Neural cell (in vitro differentiated cells): ENCODE measurements at regions not wholly inside any gene's neighbourhood (a gene's known extent, or its start where the extent isn't known, plus 50 kb on each side); places are given as distances from the start of the nearest gene placed in this dataset.

Source experiments
- H2AFZ ChIP-seq: fragments of 200-600, 300-800 bp; sonication (generic), shearing (Covaris generic); 2 replicates; pipeline ENCODE4 v1.6.0; 2014; ENCODE audit warnings: low read depth, mild to moderate bottlenecking, antibody characterized with exemption, low read length, moderate library complexity
- H3F3A ChIP-seq: fragments of 200-600 bp; shearing (Covaris generic); 2 replicates; pipeline ENCODE4 v1.6.1; 2016; ENCODE audit warnings: mild to moderate bottlenecking, moderate library complexity, mixed read lengths, antibody characterized with exemption, low read length; ENCODE audit not compliant: insufficient read depth, poor library complexity, severe bottlenecking
- H3K27ac ChIP-seq: fragments of 200-600, 300-800 bp; sonication (generic), shearing (Covaris generic); 2 replicates; pipeline ENCODE4 v1.5.1; 2014; ENCODE audit warnings: mild to moderate bottlenecking, low read length, moderate library complexity
- H3K27me3 ChIP-seq: fragments of 300-800, 200-600 bp; sonication (generic), shearing (Covaris generic); 2 replicates; pipeline ENCODE4 v1.6.0; 2014; ENCODE audit warnings: mild to moderate bottlenecking, low read depth, low read length, moderate library complexity; ENCODE audit not compliant: insufficient read depth
- H3K36me3 ChIP-seq: fragments of 300-800, 200-600 bp; sonication (generic), shearing (Covaris generic); 2 replicates; pipeline ENCODE4 v1.5.1; 2014; ENCODE audit warnings: mild to moderate bottlenecking, antibody characterized with exemption, low read length, moderate library complexity; ENCODE audit not compliant: insufficient read depth
- H3K4me2 ChIP-seq: fragments of 300-800, 200-600 bp; sonication (generic), shearing (Covaris generic); 2 replicates; pipeline ENCODE4 v1.6.0; 2014; ENCODE audit warnings: mild to moderate bottlenecking, low read length
- H3K4me3 ChIP-seq: fragments of 300-800, 200-600 bp; sonication (generic), shearing (Covaris generic); 2 replicates; pipeline ENCODE4 v1.5.1; 2014; ENCODE audit warnings: mild to moderate bottlenecking, low read length, moderate library complexity
- H3K79me2 ChIP-seq: fragments of 200-600 bp; shearing (Covaris generic); replicated peaks from 2 replicates; pipeline ENCODE4 v1.6.0; 2014; ENCODE audit warnings: mild to moderate bottlenecking, low read length, moderate library complexity; ENCODE audit not compliant: insufficient read depth
- H3K9ac ChIP-seq: fragments of 300-800, 200-600 bp; sonication (generic), shearing (Covaris generic); 2 replicates; pipeline ENCODE4 v1.6.1; 2016; ENCODE audit warnings: mild to moderate bottlenecking, low read length, mixed read lengths
- H3K9me2 ChIP-seq: fragments of 200-600 bp; shearing (Covaris generic); 2 replicates; pipeline ENCODE4 v1.6.1; 2016; ENCODE audit warnings: mild to moderate bottlenecking, low read length, mixed read lengths; ENCODE audit not compliant: insufficient read depth
- H3K9me3 ChIP-seq: fragments of 200-600, 300-800 bp; sonication (generic), shearing (Covaris generic); 2 replicates; pipeline ENCODE4 v1.6.1; 2016; ENCODE audit warnings: mild to moderate bottlenecking, mixed run types, low read length, moderate library complexity, mixed read lengths
- H4K20me1 ChIP-seq: fragments of 200-600 bp; shearing (Covaris generic); 2 replicates; pipeline ENCODE4 v1.6.1; 2016; ENCODE audit warnings: mild to moderate bottlenecking, mixed run types; ENCODE audit not compliant: insufficient read depth
- EP300 ChIP-seq: fragments of 450-650 bp; conservative IDR thresholded peaks from 2 replicates; pipeline ENCODE4 v1.6.1; 2014; ENCODE audit warnings: antibody characterized with exemption, mild to moderate bottlenecking, moderate library complexity; ENCODE audit not compliant: poor library complexity, severe bottlenecking
- EZH2 ChIP-seq: fragments of 200-600, 300-800 bp; shearing (Covaris generic), sonication (generic); IDR thresholded peaks from 2 replicates; pipeline ENCODE4 v1.6.1; 2014; ENCODE audit warnings: antibody characterized with exemption, low read length, borderline replicate concordance, mild to moderate bottlenecking; ENCODE audit not compliant: insufficient read depth, poor library complexity, severe bottlenecking
- MXI1 ChIP-seq: fragments of 450-650 bp; conservative IDR thresholded peaks from 2 replicates; pipeline ENCODE4 v1.6.1; 2014; ENCODE audit warnings: antibody characterized with exemption, mild to moderate bottlenecking; ENCODE audit not compliant: poor library complexity, severe bottlenecking
- POLR2AphosphoS5 ChIP-seq: IDR thresholded peaks from 2 replicates; pipeline ENCODE4 v1.6.1; 2012
- RAD21 ChIP-seq: fragments of 450-650 bp; conservative IDR thresholded peaks from 2 replicates; pipeline ENCODE4 v1.6.1; 2014; ENCODE audit warnings: antibody characterized with exemption, mild to moderate bottlenecking, moderate library complexity
- SMC3 ChIP-seq: fragments of 450-650 bp; conservative IDR thresholded peaks from 2 replicates; pipeline ENCODE4 v1.6.1; 2014; ENCODE audit warnings: antibody characterized with exemption, mild to moderate bottlenecking, moderate library complexity; ENCODE audit not compliant: poor library complexity
- TAF1 ChIP-seq: IDR thresholded peaks from 2 replicates; pipeline ENCODE4 v1.6.1; 2012; ENCODE audit warnings: low read depth
- TF ChIP-seq, protein P1 (sequence below): fragments of 450-650 bp; IDR thresholded peaks from 2 replicates; pipeline ENCODE4 v1.5.1; 2014; ENCODE audit warnings: antibody characterized with exemption, mild to moderate bottlenecking, moderate library complexity; ENCODE audit not compliant: poor library complexity, severe bottlenecking
- TF ChIP-seq, protein P2 (sequence below): IDR thresholded peaks from 2 replicates; pipeline ENCODE4 v1.6.1; 2012; ENCODE audit warnings: borderline replicate concordance

DNA sequence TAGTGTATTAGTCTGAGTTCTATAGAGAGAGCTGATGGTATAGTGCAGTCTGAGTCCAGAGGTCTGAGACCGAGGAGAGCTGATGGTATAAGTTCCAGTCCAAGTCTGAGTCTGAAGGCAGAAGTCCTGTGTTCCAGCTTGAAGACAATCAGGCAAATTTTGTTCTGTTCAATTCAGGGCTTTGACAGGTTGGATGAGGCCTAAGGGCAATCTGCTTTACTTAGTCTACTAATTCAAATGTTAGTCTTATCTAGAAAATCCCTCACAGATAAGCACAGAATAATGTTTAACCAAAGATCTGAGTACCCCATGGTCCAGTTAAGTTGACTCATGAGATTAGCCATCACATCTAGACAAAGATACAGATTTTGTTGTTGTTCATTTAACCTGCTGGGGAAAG, 303.0 kb upstream of the KLF4 start:
- Histone ChIP-seq H3K27ac (no peak overlapping the region), H3K9me3 (no peaks in the 10 kb centered on the region), H3K27me3 (no peaks in the 10 kb centered on the region), H3K36me3 (no peaks in the 10 kb centered on the region), H3K9ac (no peak overlapping the region), H2AFZ (no peak overlapping the region), H4K20me1 (no peaks in the 10 kb centered on the region), H3K4me3 (no peak overlapping the region), H3F3A (no peaks in the 10 kb centered on the region), H3K4me2 (no peak overlapping the region), H3K79me2 (no peaks in the 10 kb centered on the region), H3K9me2 (no peaks in the 10 kb centered on the region)
- TF ChIP-seq SMC3: no peak
- no peak for TF ChIP-seq MXI1
- TF ChIP-seq, protein P1, sequence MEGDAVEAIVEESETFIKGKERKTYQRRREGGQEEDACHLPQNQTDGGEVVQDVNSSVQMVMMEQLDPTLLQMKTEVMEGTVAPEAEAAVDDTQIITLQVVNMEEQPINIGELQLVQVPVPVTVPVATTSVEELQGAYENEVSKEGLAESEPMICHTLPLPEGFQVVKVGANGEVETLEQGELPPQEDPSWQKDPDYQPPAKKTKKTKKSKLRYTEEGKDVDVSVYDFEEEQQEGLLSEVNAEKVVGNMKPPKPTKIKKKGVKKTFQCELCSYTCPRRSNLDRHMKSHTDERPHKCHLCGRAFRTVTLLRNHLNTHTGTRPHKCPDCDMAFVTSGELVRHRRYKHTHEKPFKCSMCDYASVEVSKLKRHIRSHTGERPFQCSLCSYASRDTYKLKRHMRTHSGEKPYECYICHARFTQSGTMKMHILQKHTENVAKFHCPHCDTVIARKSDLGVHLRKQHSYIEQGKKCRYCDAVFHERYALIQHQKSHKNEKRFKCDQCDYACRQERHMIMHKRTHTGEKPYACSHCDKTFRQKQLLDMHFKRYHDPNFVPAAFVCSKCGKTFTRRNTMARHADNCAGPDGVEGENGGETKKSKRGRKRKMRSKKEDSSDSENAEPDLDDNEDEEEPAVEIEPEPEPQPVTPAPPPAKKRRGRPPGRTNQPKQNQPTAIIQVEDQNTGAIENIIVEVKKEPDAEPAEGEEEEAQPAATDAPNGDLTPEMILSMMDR: no peak
- TF ChIP-seq TAF1: no peak
- no peak for TF ChIP-seq EP300
- TF ChIP-seq, protein P2, sequence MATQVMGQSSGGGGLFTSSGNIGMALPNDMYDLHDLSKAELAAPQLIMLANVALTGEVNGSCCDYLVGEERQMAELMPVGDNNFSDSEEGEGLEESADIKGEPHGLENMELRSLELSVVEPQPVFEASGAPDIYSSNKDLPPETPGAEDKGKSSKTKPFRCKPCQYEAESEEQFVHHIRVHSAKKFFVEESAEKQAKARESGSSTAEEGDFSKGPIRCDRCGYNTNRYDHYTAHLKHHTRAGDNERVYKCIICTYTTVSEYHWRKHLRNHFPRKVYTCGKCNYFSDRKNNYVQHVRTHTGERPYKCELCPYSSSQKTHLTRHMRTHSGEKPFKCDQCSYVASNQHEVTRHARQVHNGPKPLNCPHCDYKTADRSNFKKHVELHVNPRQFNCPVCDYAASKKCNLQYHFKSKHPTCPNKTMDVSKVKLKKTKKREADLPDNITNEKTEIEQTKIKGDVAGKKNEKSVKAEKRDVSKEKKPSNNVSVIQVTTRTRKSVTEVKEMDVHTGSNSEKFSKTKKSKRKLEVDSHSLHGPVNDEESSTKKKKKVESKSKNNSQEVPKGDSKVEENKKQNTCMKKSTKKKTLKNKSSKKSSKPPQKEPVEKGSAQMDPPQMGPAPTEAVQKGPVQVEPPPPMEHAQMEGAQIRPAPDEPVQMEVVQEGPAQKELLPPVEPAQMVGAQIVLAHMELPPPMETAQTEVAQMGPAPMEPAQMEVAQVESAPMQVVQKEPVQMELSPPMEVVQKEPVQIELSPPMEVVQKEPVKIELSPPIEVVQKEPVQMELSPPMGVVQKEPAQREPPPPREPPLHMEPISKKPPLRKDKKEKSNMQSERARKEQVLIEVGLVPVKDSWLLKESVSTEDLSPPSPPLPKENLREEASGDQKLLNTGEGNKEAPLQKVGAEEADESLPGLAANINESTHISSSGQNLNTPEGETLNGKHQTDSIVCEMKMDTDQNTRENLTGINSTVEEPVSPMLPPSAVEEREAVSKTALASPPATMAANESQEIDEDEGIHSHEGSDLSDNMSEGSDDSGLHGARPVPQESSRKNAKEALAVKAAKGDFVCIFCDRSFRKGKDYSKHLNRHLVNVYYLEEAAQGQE: no peak
- TF ChIP-seq EZH2: no peak
- TF ChIP-seq RAD21: no peak
- TF ChIP-seq POLR2AphosphoS5: no peak

DNA sequence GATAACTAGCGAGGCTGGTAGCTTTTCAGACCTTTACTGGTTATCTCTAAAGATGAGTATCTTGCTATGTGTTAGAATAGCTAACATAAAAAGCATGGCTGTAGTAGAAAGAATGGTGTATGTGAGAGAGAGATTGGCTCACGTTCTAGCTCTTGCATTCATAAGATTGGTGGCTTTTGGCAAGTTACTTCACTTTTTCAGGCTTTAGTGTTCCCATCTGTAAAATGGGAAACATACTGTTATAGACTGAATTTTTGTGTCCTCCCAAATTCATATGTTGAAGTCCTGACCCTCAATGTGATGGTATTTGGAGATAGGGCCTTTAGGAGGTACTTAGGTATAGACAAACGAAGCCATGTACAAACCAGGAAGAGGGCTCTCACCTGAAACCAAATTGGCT, 302.4 kb upstream of the KLF4 start:
- Histone ChIP-seq H3K27me3 (no peaks in the 10 kb centered on the region), H2AFZ (no peak overlapping the region)

More for the DNA sequence above, 302.4 kb upstream of the KLF4 start:
- no peak overlapping the region for H3K27ac ChIP-seq
- no peak overlapping the region for H3K9ac ChIP-seq
- no peaks in the 10 kb centered on the region for H3K9me3 ChIP-seq
- H3K36me3 ChIP-seq: no peaks in the 10 kb centered on the region
- no peak overlapping the region for H3K4me3 ChIP-seq
- no peaks in the 10 kb centered on the region for H4K20me1 ChIP-seq
- TF ChIP-seq TAF1 (no peak), MXI1 (no peak), EP300 (no peak), POLR2AphosphoS5 (no peak), RAD21 (no peak), SMC3 (no peak), EZH2 (no peak)
- TF ChIP-seq, protein P2: no peak
- TF ChIP-seq, protein P1: no peak
- H3K4me2 ChIP-seq: no peak overlapping the region
- H3K79me2 ChIP-seq: no peaks in the 10 kb centered on the region
- no peaks in the 10 kb centered on the region for H3F3A ChIP-seq
- no peaks in the 10 kb centered on the region for H3K9me2 ChIP-seq
